Keratinocyte (primary cell): ENCODE measurements at regions not wholly inside any gene's neighbourhood (a gene's known extent, or its start where the extent isn't known, plus 50 kb on each side); places are given as distances from the start of the nearest gene placed in this dataset.

ENCODE experiments used
- DNase-seq: peaks from one replicate; pipeline ENCODE4 v3.0.0-alpha.2; 2011; ENCODE audit warnings: low read depth, missing footprints, low spot score
- FAIRE-seq: peaks from 2 replicates; lab custom pipeline; 2011; peaks lifted over from hg19 to GRCh38; lab: Jason Lieb, UNC
- H2AFZ ChIP-seq: 2 replicates; pipeline ENCODE4 v1.6.0; 2012; ENCODE audit warnings: low read length, control low read depth, inconsistent platforms; ENCODE audit not compliant: control insufficient read depth
- H3K27ac ChIP-seq: 2 replicates; pipeline ENCODE4 v1.5.1; 2011; ENCODE audit warnings: low read length; ENCODE audit not compliant: control insufficient read depth, insufficient read depth
- H3K27me3 ChIP-seq: 3 replicates; pipeline ENCODE4 v1.6.0; 2011; ENCODE audit warnings: low read length; ENCODE audit not compliant: control insufficient read depth, insufficient read depth; ENCODE audit errors: extremely low read depth
- H3K36me3 ChIP-seq, 2 experiments: 2 replicates in 1 of 2; 3 replicates in 1 of 2; pipeline ENCODE4 v1.5.1; 2011; ENCODE audit warnings: low read length in 2 of 2, mild to moderate bottlenecking in 1 of 2; ENCODE audit not compliant: control insufficient read depth in 2 of 2, insufficient read depth in 2 of 2; ENCODE audit errors: extremely low read depth in 1 of 2
- H3K4me1 ChIP-seq: 3 replicates; pipeline ENCODE4 v1.5.1; 2011; ENCODE audit warnings: low read length; ENCODE audit not compliant: control insufficient read depth, insufficient read depth; ENCODE audit errors: extremely low read depth
- H3K4me2 ChIP-seq: 3 replicates; pipeline ENCODE4 v1.6.0; 2011; ENCODE audit warnings: low read depth, low read length; ENCODE audit not compliant: control insufficient read depth, insufficient read depth; ENCODE audit errors: extremely low read depth
- H3K4me3 ChIP-seq, 3 experiments: fragments of 200-600 bp in 1 of 3; sonication (generic) in 1 of 3; 2 replicates in 2 of 3; 3 replicates in 1 of 3; pipeline ENCODE4 v1.5.1; 2011 to 2016; ENCODE audit warnings: low read length in 3 of 3, mild to moderate bottlenecking in 3 of 3, control low read depth in 2 of 3, inconsistent platforms in 1 of 3, low read depth in 1 of 3, mixed read lengths in 1 of 3, mixed run types in 1 of 3, moderate library complexity in 1 of 3; ENCODE audit not compliant: control insufficient read depth in 2 of 3, insufficient read depth in 2 of 3; ENCODE audit errors: extremely low read depth in 1 of 3
- H3K79me2 ChIP-seq: 2 replicates; pipeline ENCODE4 v1.6.0; 2012; ENCODE audit warnings: low read length; ENCODE audit not compliant: control insufficient read depth, insufficient read depth
- H3K9ac ChIP-seq: 3 replicates; pipeline ENCODE4 v1.6.0; 2011; ENCODE audit warnings: low read length; ENCODE audit not compliant: control insufficient read depth, insufficient read depth; ENCODE audit errors: extremely low read depth
- H3K9me1 ChIP-seq: 3 replicates; pipeline ENCODE4 v1.6.0; 2011; ENCODE audit warnings: low read length; ENCODE audit not compliant: control insufficient read depth, insufficient read depth; ENCODE audit errors: extremely low read depth
- H3K9me3 ChIP-seq: 2 replicates; pipeline ENCODE4 v1.5.1; 2012; ENCODE audit warnings: low read depth, low read length; ENCODE audit not compliant: control insufficient read depth
- H4K20me1 ChIP-seq: 3 replicates; pipeline ENCODE4 v1.6.0; 2011; ENCODE audit warnings: low read length; ENCODE audit not compliant: control insufficient read depth, insufficient read depth; ENCODE audit errors: extremely low read depth
- CTCF ChIP-seq, 3 experiments: IDR thresholded peaks in 1 of 3; conservative IDR thresholded peaks in 1 of 3; optimal IDR thresholded peaks in 1 of 3; 2 replicates in 2 of 3; 3 replicates in 1 of 3; pipeline versions ENCODE3 to v1.5.1; 2011; ENCODE audit warnings: low read length in 3 of 3, mild to moderate bottlenecking in 3 of 3, moderate library complexity in 2 of 3, control low read depth in 1 of 3, inconsistent platforms in 1 of 3; ENCODE audit not compliant: insufficient read depth in 2 of 3; ENCODE audit errors: extremely low read depth in 1 of 3
- EZH2 ChIP-seq: IDR thresholded peaks from one replicate; pipeline ENCODE4 v1.6.1; 2012; ENCODE audit warnings: inconsistent platforms, mild to moderate bottlenecking, low read length, moderate library complexity
- dilution Hi-C: fragments of 300-500 bp; cut with MboI; formaldehyde crosslinking; loops from one replicate; pipeline ENCODE4 v1.7.0; 2020; ENCODE audit warnings: low sequenced_read_pairs; ENCODE audit not compliant: extremely low pct_ligation_motif_present

GRCh38 chr4:137599734-137600133 lies 67.4 kb upstream of the PCDH18 start:
- FAIRE-seq (no peak), DNase-seq (no peak)
- Histone ChIP-seq H3K4me2 (no peak overlapping the region), H3K27ac (no peak overlapping the region), H3K4me3 (no peak overlapping the region), H3K9me1 (no peaks in the 10 kb centered on the region), H4K20me1 (no peaks in the 10 kb centered on the region), H3K27me3 (no peaks in the 10 kb centered on the region), H3K4me1 (no peaks in the 10 kb centered on the region), H3K9ac (no peak overlapping the region), H2AFZ (no peak overlapping the region), H3K36me3 (no peaks in the 10 kb centered on the region), H3K79me2 (no peaks in the 10 kb centered on the region), H3K9me3 (no peaks in the 10 kb centered on the region)
- dilution Hi-C loops, result no loop called here
- TF ChIP-seq EZH2 (no peak), CTCF (optimal IDR thresholded peaks at IDR 0.05 in 1 of 3, IDR thresholded peaks at IDR 0.05 in 1 of 3, conservative IDR thresholded peaks at IDR 0.05 in 1 of 3; ENCODE audit: extremely low read depth in 1 of 3, insufficient read depth in 2 of 3, low read length in 3 of 3) (no peak)

DNA sequence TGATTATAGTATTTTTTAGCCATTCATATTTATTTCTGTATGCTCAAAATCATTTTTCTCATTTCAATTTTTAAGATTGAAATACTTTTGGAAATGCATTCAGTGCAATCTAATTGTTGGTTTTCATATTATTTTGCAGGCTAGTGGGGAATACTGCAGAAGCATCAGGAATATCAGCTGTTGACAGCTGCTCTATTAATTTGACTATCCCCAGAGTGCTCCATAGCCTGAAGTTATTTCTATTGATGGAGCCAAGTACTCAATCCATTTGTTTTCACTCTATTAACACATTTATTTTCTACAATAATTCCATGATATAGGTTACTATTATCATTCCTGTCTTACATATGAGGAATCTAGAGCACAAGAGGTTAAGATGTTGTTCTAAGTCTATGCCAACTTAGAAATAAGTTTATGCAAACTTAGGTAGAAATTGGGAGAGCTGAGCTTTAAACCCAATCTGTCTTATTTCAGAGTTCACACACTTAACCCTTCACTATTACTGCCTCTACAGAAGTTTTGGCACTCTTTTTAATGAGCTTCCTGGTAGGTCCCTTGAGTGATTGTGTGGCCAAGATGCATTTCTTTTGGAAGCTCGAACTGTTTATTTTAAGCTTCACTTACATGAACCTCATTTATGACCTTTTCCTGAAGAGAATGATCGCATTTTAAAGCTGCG lies 65.6 kb upstream of the PCDH18 start:
- Histone ChIP-seq H3K4me2 (no peak overlapping the region), H3K79me2 (no peaks in the 10 kb centered on the region), H3K4me3 (no peak overlapping the region), H3K9me3 (no peaks in the 10 kb centered on the region), H4K20me1 (no peaks in the 10 kb centered on the region), H3K9ac (no peak overlapping the region), H3K27ac (no peak overlapping the region), H3K27me3 (no peaks in the 10 kb centered on the region), H3K36me3 (no peaks in the 10 kb centered on the region), H3K9me1 (no peaks in the 10 kb centered on the region), H3K4me1 (no peaks in the 10 kb centered on the region), H2AFZ (no peak overlapping the region)
- FAIRE-seq (no peak), DNase-seq (no peak)
- TF ChIP-seq EZH2, result no peak
- no peak for TF ChIP-seq CTCF (optimal IDR thresholded peaks at IDR 0.05 in 1 of 3, IDR thresholded peaks at IDR 0.05 in 1 of 3, conservative IDR thresholded peaks at IDR 0.05 in 1 of 3; ENCODE audit: extremely low read depth in 1 of 3, insufficient read depth in 2 of 3, low read length in 3 of 3)
- dilution Hi-C loops, result no loop called here
